DOHH2 (cell line): ENCODE measurements at regions not wholly inside any gene's neighbourhood (a gene's known extent, or its start where the extent isn't known, plus 50 kb on each side); places are given as distances from the start of the nearest gene placed in this dataset.

ENCODE experiments used
- H3F3A ChIP-seq: fragments of 200-600 bp; sonication (generic), shearing (Covaris generic); 2 replicates; pipeline ENCODE4 v1.6.0; 2016; ENCODE audit warnings: antibody characterized with exemption, mild to moderate bottlenecking; ENCODE audit not compliant: control insufficient read depth, insufficient read depth
- H3K27ac ChIP-seq: fragments of 200-600 bp; sonication (generic); 2 replicates; pipeline ENCODE4 v1.5.1; 2014; ENCODE audit warnings: low read depth, mild to moderate bottlenecking, low read length, moderate library complexity
- H3K27me3 ChIP-seq: fragments of 200-600 bp; sonication (generic); 2 replicates; pipeline ENCODE4 v1.6.1; 2014; ENCODE audit warnings: mild to moderate bottlenecking, low read length, mixed read lengths; ENCODE audit not compliant: control insufficient read depth
- H3K36me3 ChIP-seq: fragments of 200-600 bp; sonication (generic); 2 replicates; pipeline ENCODE4 v1.6.1; 2014; ENCODE audit warnings: mild to moderate bottlenecking, low read length, moderate library complexity, mixed read lengths; ENCODE audit not compliant: control insufficient read depth
- H3K4me1 ChIP-seq: fragments of 200-600 bp; sonication (generic); 2 replicates; pipeline ENCODE4 v1.6.1; 2014; ENCODE audit warnings: mild to moderate bottlenecking, low read length, mixed read lengths; ENCODE audit not compliant: control insufficient read depth
- H3K4me2 ChIP-seq: fragments of 200-600 bp; sonication (generic); 2 replicates; pipeline ENCODE4 v1.6.0; 2014; ENCODE audit warnings: mild to moderate bottlenecking, low read length, moderate library complexity
- H3K4me3 ChIP-seq: fragments of 200-600 bp; sonication (generic); 2 replicates; pipeline ENCODE4 v1.5.1; 2014; ENCODE audit warnings: mild to moderate bottlenecking, low read length, mixed read lengths
- H3K79me2 ChIP-seq: fragments of 200-600 bp; sonication (generic); 2 replicates; pipeline ENCODE4 v1.6.1; 2014; ENCODE audit warnings: mild to moderate bottlenecking, low read length, mixed read lengths; ENCODE audit not compliant: control insufficient read depth
- H3K9me2 ChIP-seq: fragments of 200-600 bp; sonication (generic); replicated peaks from 2 replicates; pipeline ENCODE4 v1.6.1; 2014; ENCODE audit warnings: mild to moderate bottlenecking, low read length, mixed read lengths; ENCODE audit not compliant: control insufficient read depth
- H3K9me3 ChIP-seq: fragments of 200-600 bp; sonication (generic); 2 replicates; pipeline ENCODE4 v1.6.1; 2014; ENCODE audit warnings: antibody characterized with exemption, low read length, mixed read lengths; ENCODE audit not compliant: control insufficient read depth, insufficient read depth
- H4K20me1 ChIP-seq: fragments of 200-600 bp; sonication (generic); 2 replicates; pipeline ENCODE4 v1.6.0; 2014; ENCODE audit warnings: low read depth, mild to moderate bottlenecking, antibody characterized with exemption, low read length, moderate library complexity; ENCODE audit not compliant: control insufficient read depth, insufficient read depth
- CTCF ChIP-seq: fragments of 200-600 bp; sonication (generic); IDR thresholded peaks from one replicate; pipeline ENCODE4 v1.5.1; 2014; ENCODE audit warnings: antibody characterized with exemption, mild to moderate bottlenecking, low read depth, low read length; ENCODE audit not compliant: poor library complexity, severe bottlenecking
- EZH2phosphoT487 ChIP-seq: fragments of 200-600 bp; sonication (generic); IDR thresholded peaks from 2 replicates; pipeline ENCODE4 v1.6.1; 2017; ENCODE audit warnings: borderline replicate concordance, mild to moderate bottlenecking, antibody characterized with exemption, low read length, moderate library complexity, mixed read lengths

GRCh38 chr1:70767377-70767776, 280.2 kb downstream of the PTGER3 start:
- H3K4me2 ChIP-seq: no peak overlapping the region
- H3K79me2 ChIP-seq: no peaks in the 10 kb centered on the region

GRCh38 chr1:70768216-70768615, 279.4 kb downstream of the PTGER3 start:
- no peak overlapping the region for H3K4me2 ChIP-seq

More at GRCh38 chr1:70767377-70767776, 280.2 kb downstream of the PTGER3 start:
- Histone ChIP-seq H3K4me3 (no peak overlapping the region), H3K4me1 (no peaks in the 10 kb centered on the region), H3K36me3 (no peaks in the 10 kb centered on the region), H3F3A (no peaks in the 10 kb centered on the region), H4K20me1 (no peaks in the 10 kb centered on the region), H3K9me3 (no peaks in the 10 kb centered on the region), H3K9me2 (no peaks in the 10 kb centered on the region), H3K27ac (no peak overlapping the region), H3K27me3 (no peaks in the 10 kb centered on the region)
- TF ChIP-seq EZH2phosphoT487 (no peak), CTCF (no peak)

GRCh38 chr1:70778056-70778762, 269.4 kb downstream of the PTGER3 start:
- H4K20me1 ChIP-seq: no peaks in the 10 kb centered on the region
- no peaks in the 10 kb centered on the region for H3K4me1 ChIP-seq
- H3K4me3 ChIP-seq: no peak overlapping the region
- H3K27me3 ChIP-seq: no peaks in the 10 kb centered on the region
- H3F3A ChIP-seq: no peaks in the 10 kb centered on the region
- TF ChIP-seq EZH2phosphoT487 (no peak), CTCF (no peak)
- no peaks in the 10 kb centered on the region for H3K9me2 ChIP-seq
- no peak overlapping the region for H3K27ac ChIP-seq
- no peak overlapping the region for H3K4me2 ChIP-seq
- 0 out of 2 replicates have a peak, but pooled peaks cover 2% of the 10 kb centered on the region for H3K9me3 ChIP-seq
- no peaks in the 10 kb centered on the region for H3K36me3 ChIP-seq
- no peaks in the 10 kb centered on the region for H3K79me2 ChIP-seq

More at GRCh38 chr1:70768216-70768615, 279.4 kb downstream of the PTGER3 start:
- TF ChIP-seq EZH2phosphoT487 (no peak), CTCF (no peak)
- Histone ChIP-seq H3K4me1 (no peaks in the 10 kb centered on the region), H3K27me3 (no peaks in the 10 kb centered on the region), H3K36me3 (no peaks in the 10 kb centered on the region), H3K9me3 (0 out of 2 replicates have a peak, but pooled peaks cover under 1% of the 10 kb centered on the region), H3K4me3 (no peak overlapping the region), H3K9me2 (no peaks in the 10 kb centered on the region), H3F3A (no peaks in the 10 kb centered on the region), H3K27ac (no peak overlapping the region), H4K20me1 (no peaks in the 10 kb centered on the region), H3K79me2 (no peaks in the 10 kb centered on the region)
